Body of pancreas (tissue), 4 donors: ENCODE measurements at regions not wholly inside any gene's neighbourhood (a gene's known extent, or its start where the extent isn't known, plus 50 kb on each side); places are given as distances from the start of the nearest gene placed in this dataset.

ENCODE experiments used
- ATAC-seq: fragments of 150-250 bp; one replicate; pipeline ENCODE4 v1.9.1; 2016
- DNase-seq, 4 donors: peaks; one replicate each; pipeline ENCODE4 v3.0.0-alpha.2; 2019
- H3K27ac ChIP-seq, 4 donors: fragments of 200-600 bp; sonication (generic); 1 replicate in 3 of 4; 2 replicates in 1 of 4; pipeline versions ENCODE4 v1.5.1 to v1.6.1; 2016 to 2019; ENCODE audit warnings: mild to moderate bottlenecking in 1 of 4, mixed read lengths in 1 of 4, moderate library complexity in 1 of 4
- H3K27me3 ChIP-seq, 2 donors: fragments of 200-600 bp; sonication (generic); one replicate each; pipeline ENCODE4 v1.6.0; 2016; ENCODE audit warnings: mild to moderate bottlenecking in 1 of 2
- H3K36me3 ChIP-seq, 2 donors: fragments of 200-600 bp; sonication (generic); replicated peaks in 1 of 2; 2 replicates each; pipeline ENCODE4 v1.5.1; 2016; ENCODE audit warnings: low read depth in 2 of 2; ENCODE audit not compliant: insufficient read depth in 1 of 2
- H3K4me1 ChIP-seq: fragments of 200-600 bp; sonication (generic); one replicate; pipeline ENCODE4 v1.6.0; 2016
- H3K4me3 ChIP-seq, 2 donors: fragments of 200-600 bp; sonication (generic); 1 replicate in 1 of 2; 2 replicates in 1 of 2; pipeline ENCODE4 v1.5.1; 2016 to 2019
- H3K9me3 ChIP-seq, 3 donors: fragments of 200-600 bp; sonication (generic); 1 replicate in 2 of 3; 2 replicates in 1 of 3; pipeline ENCODE4 v1.5.1; 2016
- POLR2A ChIP-seq, 3 donors: fragments of 450-650 bp; IDR thresholded peaks; one replicate each; pipeline ENCODE4 v1.6.1; 2016; ENCODE audit warnings: antibody characterized with exemption in 3 of 3, mild to moderate bottlenecking in 2 of 3
- WGBS, 2 donors: methylation state at CpG; one replicate each; pipeline ENCODE4 v1.1.5; 2017; 5-methylcytosine and 5-hydroxymethylcytosine counted together
- intact Hi-C: fragments of 100-400 bp; cut with DNase I; formaldehyde crosslinking; loops from one replicate; pipeline ENCODE4 v1.15.1; 2023
- TF ChIP-seq, protein P1 (sequence below), 7 experiments: fragments of 450-650 bp in 4 of 7; fragments of 200-600 bp in 3 of 7; sonication (generic) in 3 of 7; IDR thresholded peaks; one replicate each; pipeline ENCODE4 v1.5.1; 2016 to 2019; ENCODE audit warnings: antibody characterized with exemption in 7 of 7

DNA sequence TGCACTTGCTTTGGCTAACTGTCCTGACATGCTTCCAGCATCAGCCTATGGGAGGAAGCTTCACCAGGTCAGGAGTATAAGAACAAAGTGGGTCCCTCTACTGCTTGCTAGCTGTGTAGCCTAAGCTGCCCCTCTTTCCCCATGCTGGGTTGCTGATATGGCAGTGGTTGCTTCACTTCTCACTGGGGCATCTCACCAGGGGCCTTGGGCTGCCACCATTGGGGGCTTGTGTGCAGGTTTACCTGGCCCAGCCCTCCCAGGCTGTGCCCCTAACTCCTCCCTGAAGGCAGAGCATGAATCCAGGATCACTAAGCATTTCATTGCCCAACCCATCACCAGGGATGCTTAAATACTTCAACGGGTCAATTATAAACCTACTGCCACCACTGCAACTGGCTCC, 817.1 kb upstream of the TMEFF2 start:
- no peak for TF ChIP-seq POLR2A (IDR thresholded peaks at IDR 0.05)
- TF ChIP-seq, protein P1, sequence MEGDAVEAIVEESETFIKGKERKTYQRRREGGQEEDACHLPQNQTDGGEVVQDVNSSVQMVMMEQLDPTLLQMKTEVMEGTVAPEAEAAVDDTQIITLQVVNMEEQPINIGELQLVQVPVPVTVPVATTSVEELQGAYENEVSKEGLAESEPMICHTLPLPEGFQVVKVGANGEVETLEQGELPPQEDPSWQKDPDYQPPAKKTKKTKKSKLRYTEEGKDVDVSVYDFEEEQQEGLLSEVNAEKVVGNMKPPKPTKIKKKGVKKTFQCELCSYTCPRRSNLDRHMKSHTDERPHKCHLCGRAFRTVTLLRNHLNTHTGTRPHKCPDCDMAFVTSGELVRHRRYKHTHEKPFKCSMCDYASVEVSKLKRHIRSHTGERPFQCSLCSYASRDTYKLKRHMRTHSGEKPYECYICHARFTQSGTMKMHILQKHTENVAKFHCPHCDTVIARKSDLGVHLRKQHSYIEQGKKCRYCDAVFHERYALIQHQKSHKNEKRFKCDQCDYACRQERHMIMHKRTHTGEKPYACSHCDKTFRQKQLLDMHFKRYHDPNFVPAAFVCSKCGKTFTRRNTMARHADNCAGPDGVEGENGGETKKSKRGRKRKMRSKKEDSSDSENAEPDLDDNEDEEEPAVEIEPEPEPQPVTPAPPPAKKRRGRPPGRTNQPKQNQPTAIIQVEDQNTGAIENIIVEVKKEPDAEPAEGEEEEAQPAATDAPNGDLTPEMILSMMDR (IDR thresholded peaks at IDR 0.05), result no peak
- H3K36me3 ChIP-seq, result no peaks in the 10 kb centered on the region
- H3K27ac ChIP-seq, result no peak overlapping the region
- H3K4me3 ChIP-seq, result no peak overlapping the region
- H3K27me3 ChIP-seq, result no peaks in the 10 kb centered on the region
- ATAC-seq, result no peak
- DNase-seq, result no peak
- H3K9me3 ChIP-seq, result no peaks in the 10 kb centered on the region
- intact Hi-C loops, result no loop called here
- no peaks in the 10 kb centered on the region for H3K4me1 ChIP-seq
- 64% methylated on average over 1 of the region's 1 CpG; no CpG with 5 or more reads in 1 of the 2 donors for WGBS, 2 donors

DNA sequence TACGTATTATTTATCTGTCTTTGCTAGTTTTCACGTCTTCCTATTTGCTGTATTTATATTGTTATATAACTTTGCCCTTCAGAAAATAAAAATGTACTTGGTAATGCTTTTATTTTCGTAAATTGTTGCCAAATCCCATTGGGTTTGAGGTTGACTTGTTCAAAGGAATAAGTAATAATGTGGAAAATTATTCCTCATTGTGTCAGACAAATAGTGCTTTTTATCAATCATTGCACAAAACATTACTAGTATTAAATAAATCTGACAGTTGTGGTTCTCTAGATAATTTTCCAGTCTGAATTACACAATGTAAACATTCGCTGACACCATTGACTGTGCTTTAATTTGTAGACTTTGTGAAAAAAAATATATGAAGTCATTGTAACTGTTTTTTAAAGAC, 798.3 kb upstream of the TMEFF2 start:
- H3K4me1 ChIP-seq, result no peaks in the 10 kb centered on the region
- no peak for ATAC-seq
- intact Hi-C loops, result no loop called here
- 52 to 57% methylated on average over 4 of the region's 4 CpGs for WGBS, 2 donors
- TF ChIP-seq, protein P1 (IDR thresholded peaks at IDR 0.05), result no peak
- TF ChIP-seq POLR2A (IDR thresholded peaks at IDR 0.05), result no peak
- no peak overlapping the region for H3K4me3 ChIP-seq
- DNase-seq, result no peak
- H3K9me3 ChIP-seq, result no peaks in the 10 kb centered on the region
- H3K27ac ChIP-seq, result no peak overlapping the region
- no peaks in the 10 kb centered on the region for H3K36me3 ChIP-seq
- no peaks in the 10 kb centered on the region for H3K27me3 ChIP-seq

DNA sequence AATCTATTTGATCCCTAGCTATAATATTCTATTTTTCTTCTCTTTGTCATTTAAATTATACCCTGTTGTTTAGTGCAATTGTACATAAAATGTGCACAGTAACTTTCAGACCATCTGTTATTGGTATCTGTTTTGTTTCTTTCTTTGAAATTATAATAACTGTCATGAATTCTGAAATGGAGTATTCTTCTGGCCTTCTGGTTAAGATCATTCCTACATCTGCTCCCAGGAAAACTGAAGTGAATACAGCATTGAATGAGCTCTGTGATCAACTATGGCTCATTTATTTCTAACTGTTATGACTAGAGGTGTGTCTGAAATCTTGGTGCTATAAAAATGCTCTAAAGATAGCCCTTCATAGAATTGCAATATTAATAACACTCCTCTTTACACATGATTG, 788.4 kb upstream of the TMEFF2 start:
- no peak for TF ChIP-seq POLR2A (IDR thresholded peaks at IDR 0.05)
- TF ChIP-seq, protein P1 (IDR thresholded peaks at IDR 0.05), result no peak
- no peaks in the 10 kb centered on the region for H3K27me3 ChIP-seq
- H3K4me3 ChIP-seq, result no peak overlapping the region
- no peak for ATAC-seq
- no peak for DNase-seq
- H3K36me3 ChIP-seq, result no peaks in the 10 kb centered on the region
- no peaks in the 10 kb centered on the region for H3K4me1 ChIP-seq
- H3K27ac ChIP-seq, result no peak overlapping the region
- intact Hi-C loops, result no loop called here
- H3K9me3 ChIP-seq, result no peaks in the 10 kb centered on the region

DNA sequence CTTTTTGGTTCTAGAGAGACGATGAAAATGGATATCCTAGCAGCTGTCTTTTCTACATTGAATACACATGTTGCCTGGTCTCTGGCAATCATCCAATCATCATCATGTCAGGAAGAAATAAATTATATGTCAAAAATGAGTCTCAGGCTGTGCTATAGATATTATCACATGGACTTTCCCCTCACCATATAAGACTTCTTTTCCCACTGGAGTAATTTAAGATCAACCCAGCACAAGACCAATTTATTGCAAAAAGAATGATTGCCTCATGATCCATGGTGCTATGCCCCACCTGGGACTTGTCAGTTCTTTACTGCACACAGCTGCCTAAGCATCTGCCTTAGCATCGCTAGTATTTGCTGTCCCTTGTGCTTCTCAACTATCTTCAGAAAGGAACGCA, 783.7 kb upstream of the TMEFF2 start:
- no peak overlapping the region for H3K4me3 ChIP-seq
- 64 to 66% methylated on average over 3 of the region's 3 CpGs for WGBS, 2 donors
- no peak overlapping the region for H3K27ac ChIP-seq
- H3K4me1 ChIP-seq, result no peaks in the 10 kb centered on the region
- no peak for DNase-seq
- ATAC-seq, result no peak
- no peak for TF ChIP-seq POLR2A (IDR thresholded peaks at IDR 0.05)
- TF ChIP-seq, protein P1 (IDR thresholded peaks at IDR 0.05), result no peak
- H3K36me3 ChIP-seq, result no peaks in the 10 kb centered on the region
- H3K27me3 ChIP-seq, result no peaks in the 10 kb centered on the region
- intact Hi-C loops, result no loop called here
- no peaks in the 10 kb centered on the region for H3K9me3 ChIP-seq

DNA sequence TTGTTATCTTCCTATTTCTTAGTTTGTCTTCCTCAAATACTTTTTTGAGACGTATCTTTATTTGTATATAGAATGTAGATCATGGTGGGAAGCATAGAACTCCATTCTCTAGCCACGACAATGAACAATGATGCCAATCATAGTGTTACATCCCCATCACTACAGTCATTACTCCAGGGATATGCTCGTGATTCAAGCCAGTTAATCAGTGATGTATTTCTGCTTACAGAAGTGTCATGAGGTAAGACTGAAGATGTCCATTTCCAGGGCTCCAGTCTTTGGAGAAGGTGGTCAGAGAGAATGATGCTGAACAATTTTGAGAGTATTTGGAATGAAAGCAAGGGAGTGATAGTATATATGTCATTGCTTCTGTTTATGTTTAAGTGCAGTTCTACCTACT, 777.2 kb upstream of the TMEFF2 start:
- intact Hi-C loops, result no loop called here
- no peak overlapping the region for H3K4me3 ChIP-seq
- H3K9me3 ChIP-seq, result no peaks in the 10 kb centered on the region
- H3K27ac ChIP-seq, result no peak overlapping the region
- 19 to 38% methylated on average over 3 of the region's 3 CpGs for WGBS, 2 donors
- H3K4me1 ChIP-seq, result no peaks in the 10 kb centered on the region
- H3K36me3 ChIP-seq, result no peaks in the 10 kb centered on the region
- H3K27me3 ChIP-seq, result no peaks in the 10 kb centered on the region
- ATAC-seq (no peak), DNase-seq (no peak)
- TF ChIP-seq, protein P1 (IDR thresholded peaks at IDR 0.05), result no peak
- no peak for TF ChIP-seq POLR2A (IDR thresholded peaks at IDR 0.05)
